NCI-H2227 (cell line): ENCODE measurements at regions not wholly inside any gene's neighbourhood (a gene's known extent, or its start where the extent isn't known, plus 50 kb on each side); places are given as distances from the start of the nearest gene placed in this dataset.

Experiments
- DNase-seq: peaks from one replicate; lab custom pipeline; 2025; ENCODE audit not compliant: unreplicated experiment; lab: John Stamatoyannopoulos, UW

DNA sequence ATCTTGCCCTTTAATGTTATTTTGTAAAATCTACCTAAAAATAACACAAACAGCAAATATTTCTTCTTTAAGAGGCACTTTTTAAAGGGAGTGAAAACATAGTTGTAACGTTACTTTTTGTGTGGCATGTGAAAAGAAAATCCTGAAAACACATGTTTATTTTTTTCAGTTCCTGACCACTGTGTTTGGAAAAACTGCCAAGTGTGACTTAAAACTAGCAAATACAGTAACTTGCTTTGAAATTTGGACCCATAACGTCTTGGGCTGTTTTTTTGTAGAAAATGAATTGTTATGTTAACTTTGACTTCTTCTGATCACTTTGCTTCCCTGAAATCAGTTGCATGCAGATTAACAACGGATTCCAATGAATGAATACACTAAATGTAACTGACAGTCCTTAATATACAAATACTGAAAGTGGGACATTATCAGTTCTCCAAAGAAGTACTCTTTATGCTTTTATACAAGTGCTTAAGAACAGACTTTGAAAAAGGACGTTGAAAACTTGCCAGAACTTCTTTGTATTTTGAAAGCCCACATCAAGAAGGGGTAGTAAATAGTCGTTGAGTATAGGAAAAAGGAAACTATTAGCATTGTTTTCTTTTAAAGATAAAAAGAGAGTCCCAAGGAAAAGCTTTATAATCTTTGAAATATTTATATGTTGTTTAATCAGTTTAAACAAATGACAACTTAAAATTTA is 96.1 kb upstream of the ZEB2 start:
- no peak for DNase-seq

DNA sequence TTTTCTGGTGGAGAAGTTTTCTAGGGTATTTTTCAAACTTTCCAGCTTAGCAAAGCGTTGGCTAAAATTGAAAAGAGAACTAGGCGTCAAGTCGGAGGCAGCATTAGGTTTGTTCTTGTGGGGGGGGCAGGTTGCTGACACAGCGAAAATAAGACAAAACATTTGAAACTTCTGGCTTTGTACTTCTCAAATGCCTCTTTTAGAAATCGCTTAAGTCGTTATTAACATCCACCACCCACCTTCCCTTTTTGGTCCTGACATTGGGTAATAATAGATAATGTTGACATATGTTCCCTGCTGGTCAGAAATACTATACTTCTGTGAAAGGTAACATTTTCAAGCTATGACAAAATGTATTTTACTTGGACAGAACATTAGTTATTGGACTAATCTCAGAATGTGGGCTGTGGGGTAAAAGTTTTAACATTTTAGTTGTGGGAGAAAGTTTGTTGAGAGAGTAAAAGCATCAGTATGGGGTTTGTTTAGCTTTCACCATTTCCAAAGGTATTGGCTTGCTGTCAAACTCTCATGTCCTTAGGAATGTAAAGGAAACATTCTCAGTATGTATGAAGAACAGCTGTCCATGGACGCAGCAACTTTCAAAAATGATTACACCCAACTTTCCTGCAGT is 88.1 kb upstream of the ZEB2 start:
- DNase-seq: no peak

GRCh38 chr2:144607099-144607498 is 87.2 kb upstream of the ZEB2 start:
- no peak for DNase-seq

DNA sequence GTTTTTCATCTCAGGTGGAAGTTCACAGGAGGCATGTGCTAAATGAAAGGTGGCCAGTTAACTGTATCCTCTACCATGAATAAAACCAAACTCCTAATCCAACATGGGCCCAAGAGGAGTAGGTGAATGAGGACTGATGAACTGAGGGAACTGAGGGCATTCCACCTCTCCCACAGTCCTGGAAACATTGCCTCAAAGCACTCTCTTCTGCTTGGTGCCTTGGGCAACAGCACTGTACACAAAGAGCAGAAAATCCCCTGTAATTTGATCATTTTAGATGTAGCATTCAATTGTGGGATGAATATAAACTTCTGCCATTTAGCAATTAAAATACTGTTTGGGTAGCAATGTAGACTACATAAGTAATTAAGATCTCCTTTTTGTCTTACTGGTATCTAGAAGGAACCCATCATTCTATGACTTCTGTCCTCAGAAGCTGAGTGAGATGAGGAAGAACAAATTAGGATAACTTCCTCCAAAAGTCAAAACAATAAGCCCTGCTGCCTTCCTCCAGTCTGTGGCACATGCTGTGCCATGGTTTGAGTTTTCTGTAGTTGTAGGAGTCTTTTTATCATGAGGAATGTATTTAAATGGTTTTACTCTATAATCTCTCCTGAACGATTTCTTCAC is 86.7 kb upstream of the ZEB2 start:
- no peak for DNase-seq

- DNase-seq: no peak
Measured at GRCh38 chr2:144605231-144605840, 85.4 kb upstream of the ZEB2 start.

GRCh38 chr2:144603334-144603733 is 83.4 kb upstream of the ZEB2 start:
- no peak for DNase-seq

- no peak for DNase-seq
Measured at GRCh38 chr2:144598906-144599305, 79.0 kb upstream of the ZEB2 start.

DNA sequence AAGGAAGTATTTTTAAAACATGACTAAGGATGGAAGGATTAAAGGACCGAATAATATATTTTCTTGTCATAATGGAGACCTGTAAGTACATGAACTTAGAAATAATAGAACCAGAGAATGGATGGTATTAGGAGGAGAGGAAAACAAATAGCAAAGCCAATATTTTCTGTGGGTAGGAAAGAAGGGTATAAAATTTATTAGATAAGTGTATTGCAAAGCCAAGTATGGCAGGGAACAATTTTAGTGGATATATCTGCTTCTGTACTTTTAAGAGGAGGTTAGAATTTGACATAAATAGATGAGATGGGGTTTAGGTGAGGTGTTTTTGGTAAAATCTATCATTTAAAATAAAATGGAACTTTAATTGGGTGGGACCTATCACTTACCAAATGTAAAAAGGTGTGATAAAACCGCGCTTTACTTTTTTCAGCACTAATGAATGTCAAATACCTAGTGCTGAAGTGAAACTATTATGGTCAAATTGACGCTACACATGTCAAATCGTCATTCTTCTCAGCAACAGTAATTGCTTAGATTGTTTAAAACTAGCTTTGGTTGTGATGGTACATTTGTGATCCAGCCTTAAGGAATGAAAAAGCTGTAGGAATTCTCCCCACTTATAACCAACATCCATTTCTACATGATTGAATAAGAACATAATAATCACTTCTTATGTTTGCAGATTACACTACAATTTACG is 78.1 kb upstream of the ZEB2 start:
- no peak for DNase-seq

DNA sequence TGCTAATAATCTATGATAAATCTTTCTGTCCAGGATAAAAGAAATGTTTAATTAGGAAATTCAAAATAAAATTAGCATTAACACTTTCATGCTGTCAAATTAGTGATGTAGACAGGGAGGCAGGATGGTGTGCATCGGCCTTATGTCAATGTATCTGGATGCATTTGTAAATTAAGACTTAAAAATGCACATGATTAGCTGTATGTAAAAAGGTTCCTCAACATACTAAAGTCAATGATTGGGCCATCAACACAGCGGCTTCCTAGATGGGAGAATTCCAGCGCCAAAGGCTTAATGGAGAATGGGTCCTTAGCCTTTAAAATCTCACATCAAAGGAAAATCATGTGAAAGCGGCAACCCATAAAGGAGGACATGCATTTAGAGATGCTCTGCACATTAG is 77.5 kb upstream of the ZEB2 start:
- no peak for DNase-seq

DNA sequence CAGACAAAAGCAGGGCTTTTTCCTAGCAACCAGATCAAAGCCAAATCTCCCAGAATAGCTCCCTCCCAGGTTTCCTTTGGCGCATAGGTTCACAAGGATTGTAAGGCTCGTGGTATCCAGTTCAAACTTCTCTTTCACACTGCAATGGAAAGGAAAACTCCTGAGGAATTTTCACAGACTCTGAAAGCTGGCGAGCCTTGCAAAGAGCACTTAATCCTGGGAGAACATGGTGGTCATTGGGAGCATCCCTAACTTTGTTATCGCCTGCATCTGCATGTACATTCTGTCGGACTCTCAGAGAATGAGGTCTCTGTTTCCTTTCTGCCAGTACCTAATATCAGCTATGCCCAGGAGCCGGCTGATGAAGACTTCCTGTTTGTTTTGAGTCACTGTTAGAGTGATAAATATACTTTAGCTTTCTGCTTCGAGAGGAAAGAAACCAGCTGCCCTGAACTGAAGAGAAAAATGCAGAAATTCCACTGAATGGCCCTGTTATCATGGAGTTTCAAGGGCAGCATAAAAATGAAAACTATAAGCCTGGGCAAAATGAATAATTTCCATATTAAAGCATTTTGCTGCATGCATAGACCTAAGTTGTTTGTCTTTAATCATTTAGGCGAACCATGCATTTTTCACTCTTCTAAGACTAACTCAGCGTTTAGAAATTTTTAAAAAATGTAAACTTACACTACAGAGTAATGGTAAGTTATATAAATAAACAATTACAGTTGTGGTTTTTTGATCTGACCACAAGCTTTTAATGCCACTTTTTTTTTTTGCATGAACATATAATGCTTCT is 76.4 kb upstream of the ZEB2 start:
- no peak for DNase-seq

- DNase-seq: no peak
Measured at GRCh38 chr2:144595686-144596072, 75.8 kb upstream of the ZEB2 start.

GRCh38 chr2:144595279-144595678 is 75.4 kb upstream of the ZEB2 start:
- no peak for DNase-seq

GRCh38 chr2:144593803-144594202 is 73.9 kb upstream of the ZEB2 start:
- DNase-seq: no peak

GRCh38 chr2:144592500-144593256 is 72.8 kb upstream of the ZEB2 start:
- no peak for DNase-seq

- no peak for DNase-seq
Measured at GRCh38 chr2:144587306-144587705, 67.4 kb upstream of the ZEB2 start.

GRCh38 chr2:144586476-144586875 is 66.6 kb upstream of the ZEB2 start:
- no peak for DNase-seq

- no peak for DNase-seq
Measured at GRCh38 chr2:144583741-144584453, 64.0 kb upstream of the ZEB2 start.

- DNase-seq: no peak
Measured at GRCh38 chr2:144583381-144583729, 63.4 kb upstream of the ZEB2 start.

- DNase-seq: no peak
Measured at GRCh38 chr2:144582651-144583380, 62.9 kb upstream of the ZEB2 start.
